Frontal cortex (tissue), 3 donors: ENCODE measurements at regions not wholly inside any gene's neighbourhood (a gene's known extent, or its start where the extent isn't known, plus 50 kb on each side); places are given as distances from the start of the nearest gene placed in this dataset.
"Not testable (repeated sequence)": the region's sequence is repeated elsewhere in the genome, so short reads cannot be mapped to it uniquely, and the experiment has no call there.

Experiments
- DNase-seq, 2 donors: peaks; one replicate each; pipeline ENCODE4 v3.0.0; 2012; ENCODE audit warnings: low spot score in 2 of 2
- FAIRE-seq: peaks from 2 replicates; lab custom pipeline; 2012; peaks lifted over from hg19 to GRCh38; lab: Jason Lieb, UNC
- donor health status: control.
- donor health status: control.
- donor health status: control.

DNA sequence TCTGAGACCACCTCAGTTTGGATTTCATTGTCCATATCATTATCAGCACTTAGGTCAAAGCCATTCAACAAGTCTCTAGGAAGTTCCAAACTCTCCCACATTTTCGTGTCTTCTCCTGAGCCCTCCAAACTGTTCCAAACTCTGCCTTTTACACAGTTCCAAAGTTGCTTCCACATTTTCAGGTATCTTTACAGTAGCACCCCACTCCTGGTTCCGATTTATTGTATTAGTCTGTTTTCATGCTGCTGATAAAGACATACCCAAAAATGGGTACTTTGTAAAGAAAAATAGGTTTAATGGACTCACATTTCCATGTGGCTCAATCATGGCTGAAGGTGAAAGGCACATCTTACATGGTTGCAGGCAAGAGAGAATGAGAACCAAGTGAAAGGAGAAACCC is 646.4 kb upstream of the LRFN5 start:
- not testable (repeated sequence) for FAIRE-seq

DNA sequence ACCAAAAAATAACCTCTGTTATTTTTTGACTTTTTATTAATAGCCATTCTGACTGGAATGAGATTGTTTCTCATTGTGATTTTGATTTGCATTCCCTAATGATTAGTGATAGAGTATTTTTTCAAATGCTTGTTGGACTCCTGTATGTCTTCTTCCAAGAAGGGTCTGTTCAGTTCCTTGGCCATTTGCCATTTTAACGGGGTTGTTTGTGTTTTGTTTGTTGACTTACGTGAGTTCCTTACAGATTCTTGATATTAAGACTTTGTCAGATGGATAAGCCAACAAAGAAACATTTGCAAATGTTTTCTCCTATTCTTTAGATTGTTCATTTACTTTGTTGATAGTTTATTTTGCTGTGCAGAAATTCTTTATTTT is 651.6 kb upstream of the LRFN5 start:
- FAIRE-seq (no peak), DNase-seq (no peak)

More for the DNA sequence above, 646.4 kb upstream of the LRFN5 start:
- DNase-seq, result not testable (repeated sequence)

DNA sequence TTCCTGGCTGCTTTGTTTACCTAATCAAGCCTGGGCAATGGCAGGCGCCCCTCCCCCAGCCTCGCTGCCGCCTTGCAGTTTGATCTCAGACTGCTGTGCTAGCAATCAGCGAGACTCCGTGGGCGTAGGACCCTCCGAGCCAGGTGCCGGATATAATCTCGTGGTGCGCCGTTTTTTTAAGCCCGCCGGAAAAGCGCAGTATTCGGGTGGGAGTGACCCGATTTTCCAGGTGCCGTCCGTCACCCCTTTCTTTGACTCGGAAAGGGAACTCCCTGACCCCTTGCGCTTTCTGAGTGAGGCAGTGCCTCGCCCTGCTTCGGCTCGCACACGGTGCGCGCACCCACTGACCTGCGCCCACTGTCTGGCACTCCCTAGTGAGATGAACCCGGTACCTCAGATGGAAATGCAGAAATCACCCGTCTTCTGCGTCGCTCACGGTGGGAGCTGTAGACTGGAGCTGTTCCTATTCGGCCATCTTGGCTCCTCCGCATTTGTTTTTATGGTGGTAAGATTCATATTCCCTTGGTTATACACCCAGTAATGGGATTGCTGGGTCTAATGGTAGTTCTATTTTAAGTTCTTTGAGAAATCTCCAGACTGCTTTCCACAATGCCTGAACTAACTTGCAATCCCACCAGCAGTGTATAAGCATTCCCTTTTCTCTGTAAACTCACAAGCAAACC is 652.1 kb upstream of the LRFN5 start:
- not testable (repeated sequence) for FAIRE-seq, DNase-seq

DNA sequence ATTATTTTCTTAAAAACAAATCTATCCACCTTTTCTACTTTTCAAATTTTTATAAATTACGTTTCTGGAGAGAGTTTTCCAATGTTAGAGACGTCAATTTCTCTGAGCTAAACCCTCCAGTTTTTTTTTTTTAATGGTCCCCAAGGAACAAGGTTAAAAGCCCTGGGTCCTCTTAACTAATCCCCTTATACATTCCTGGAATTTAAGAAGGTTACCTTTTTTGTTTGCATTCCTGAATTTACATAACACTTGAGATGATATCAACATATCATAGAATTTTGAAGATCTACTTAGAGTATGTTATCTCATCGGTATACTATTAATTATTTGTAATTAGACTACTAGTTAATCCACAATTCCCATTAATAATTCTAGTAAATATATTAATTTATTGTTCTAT is 662.2 kb upstream of the LRFN5 start:
- DNase-seq, result no peak

DNA sequence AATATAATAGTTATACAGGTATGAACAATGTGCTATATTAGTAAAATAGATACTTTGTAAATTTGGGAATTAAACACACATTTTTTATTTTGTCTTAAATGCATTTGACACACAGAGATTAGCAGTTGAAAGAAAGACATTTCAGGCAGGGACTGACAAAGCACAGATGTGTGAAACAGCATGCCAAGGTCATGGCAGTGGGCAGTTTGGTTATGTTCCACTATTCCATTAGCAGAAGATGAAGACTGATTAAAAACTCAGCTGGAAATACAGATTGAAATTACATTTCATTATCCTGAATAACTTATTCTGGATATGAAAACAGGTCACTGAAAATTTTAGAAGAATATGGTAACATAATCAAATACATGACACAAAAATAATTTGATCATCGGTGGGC is 669.8 kb upstream of the LRFN5 start:
- DNase-seq (no peak), FAIRE-seq (no peak)

More for the DNA sequence above, 662.2 kb upstream of the LRFN5 start:
- no peak for FAIRE-seq

DNA sequence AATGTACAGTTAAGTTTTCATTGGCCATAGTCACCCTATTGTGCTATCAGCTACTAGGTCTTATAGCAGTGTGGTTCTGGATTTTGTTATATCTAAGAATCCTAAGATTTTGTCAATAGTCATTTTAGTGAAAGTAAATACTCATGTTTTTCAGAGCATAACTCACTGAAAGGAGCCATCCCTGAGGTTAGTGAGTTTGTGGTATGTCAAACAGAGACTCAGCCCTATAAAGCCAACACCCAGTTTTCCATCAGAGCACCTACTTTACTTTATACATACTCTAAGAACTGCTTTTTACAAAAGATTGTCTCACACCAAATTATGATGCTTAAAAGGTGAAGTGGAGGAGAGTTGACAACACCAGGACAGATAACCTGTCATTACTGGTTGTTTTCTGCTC is 686.3 kb upstream of the LRFN5 start:
- FAIRE-seq (no peak), DNase-seq (no peak)

DNA sequence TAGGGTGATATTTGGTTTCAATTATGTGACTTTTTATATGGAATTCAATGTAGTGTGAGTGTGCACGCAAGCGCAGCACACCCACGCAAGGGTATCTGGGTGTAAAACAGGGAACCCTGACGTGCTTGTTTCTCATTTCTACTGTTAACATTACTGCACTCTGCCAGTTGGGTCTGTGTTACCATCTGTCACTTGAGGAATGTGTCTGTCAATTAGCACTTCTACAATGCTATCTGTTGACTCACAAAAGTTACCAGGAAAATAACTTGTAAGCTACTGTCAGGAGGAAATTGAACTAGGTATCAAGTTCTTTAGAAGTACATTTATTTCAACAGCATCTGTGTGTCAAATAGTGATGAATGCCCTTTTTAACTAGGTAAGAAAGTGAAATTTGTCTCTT is 695.5 kb upstream of the LRFN5 start:
- no peak for DNase-seq
- no peak for FAIRE-seq

DNA sequence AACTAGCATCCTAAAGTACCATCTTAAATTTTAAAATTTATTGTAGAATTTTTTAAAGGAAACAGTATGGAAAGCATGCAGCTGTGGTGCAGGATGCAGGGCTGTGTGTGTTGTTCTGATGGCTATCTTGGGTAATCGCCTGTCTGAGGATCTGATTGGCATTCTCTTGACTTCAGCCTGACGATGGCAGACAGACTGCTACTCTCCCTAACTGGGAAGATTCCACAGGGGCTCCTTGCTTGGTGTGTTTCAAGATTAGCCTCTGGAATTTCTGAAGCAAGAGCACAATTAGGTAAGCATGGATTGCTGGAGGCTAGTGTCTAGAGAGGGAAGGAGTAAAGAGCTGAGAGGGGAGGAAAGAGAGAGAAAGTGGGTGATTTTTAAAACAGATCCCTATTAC is 696.8 kb upstream of the LRFN5 start:
- no peak for DNase-seq
- FAIRE-seq, result no peak

DNA sequence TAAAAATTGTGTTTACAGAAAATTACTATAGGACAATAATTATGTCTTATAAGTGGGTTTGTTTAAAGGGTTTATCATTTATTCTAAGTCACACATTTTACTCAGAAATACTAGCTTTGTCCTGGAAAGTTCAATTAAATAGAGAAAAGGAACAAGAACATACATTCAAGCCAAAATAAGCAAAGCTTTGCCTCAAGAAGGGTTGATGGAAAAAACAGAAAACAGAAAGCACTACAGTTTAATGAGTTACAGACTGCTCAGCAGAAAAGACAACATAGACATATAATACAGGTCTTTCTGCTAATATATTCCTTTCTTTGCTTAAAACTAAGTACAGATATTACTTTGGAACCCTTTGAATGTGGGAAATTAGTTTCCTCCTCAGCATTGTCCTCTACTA is 703.0 kb upstream of the LRFN5 start:
- FAIRE-seq, result no peak
- DNase-seq, result no peak

DNA sequence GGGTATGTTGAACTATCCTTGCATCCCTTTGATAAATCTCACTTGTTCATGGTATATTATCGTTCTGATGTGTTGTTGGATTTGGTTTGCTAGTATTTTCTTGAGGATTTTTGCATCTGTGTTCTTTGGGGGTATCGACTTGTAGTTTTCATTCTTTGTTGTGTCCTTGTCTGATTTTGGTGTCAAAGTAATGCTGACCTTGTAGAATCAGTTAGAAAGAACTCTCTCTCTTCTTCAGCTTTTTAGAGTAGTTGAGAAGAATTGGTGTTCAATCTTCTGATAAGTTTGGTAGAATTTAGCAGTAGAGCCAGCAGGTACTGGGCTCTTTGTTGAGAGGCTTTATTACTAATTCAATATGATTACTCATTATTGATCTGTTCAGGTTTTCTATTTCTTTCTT is 707.2 kb upstream of the LRFN5 start:
- DNase-seq (no peak), FAIRE-seq (no peak)

DNA sequence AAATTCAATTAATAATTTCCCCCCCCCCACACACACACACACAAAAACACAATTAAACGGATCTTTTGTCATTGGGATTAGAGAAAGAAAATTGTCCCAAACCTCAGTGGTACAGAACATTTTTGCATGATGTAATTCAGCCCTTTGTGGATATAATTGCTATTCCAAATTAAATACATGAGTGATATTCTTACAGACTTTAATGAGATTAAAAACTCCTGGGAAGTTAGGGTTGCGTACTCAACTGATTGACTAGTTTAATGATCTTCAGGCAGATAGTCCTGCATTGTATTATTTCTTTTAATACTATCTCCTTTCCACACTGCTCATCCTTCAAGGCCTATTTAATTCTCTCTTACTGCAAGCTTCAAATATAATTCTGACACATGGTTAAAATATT is 711.8 kb upstream of the LRFN5 start:
- DNase-seq, result no peak
- FAIRE-seq, result no peak

DNA sequence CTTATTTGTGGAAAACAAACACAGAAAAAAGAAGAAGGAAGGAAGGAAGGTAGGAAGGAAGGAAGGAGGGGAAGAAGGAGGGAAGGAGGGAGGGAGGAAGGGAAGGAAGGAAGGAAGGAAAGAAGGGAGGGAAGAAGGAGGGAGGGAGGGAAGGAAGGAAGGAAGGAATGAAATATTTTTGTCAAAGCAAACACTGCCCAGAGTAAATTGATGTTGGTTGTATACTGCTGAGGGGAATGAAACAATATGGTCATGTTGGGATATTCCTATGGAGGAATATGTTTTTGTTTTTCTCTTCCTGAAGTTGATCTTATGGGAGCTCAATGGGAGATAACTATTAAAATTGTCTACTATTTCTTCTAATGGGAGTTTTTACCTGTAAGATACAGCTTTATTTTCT is 717.5 kb upstream of the LRFN5 start:
- no peak for FAIRE-seq

DNA sequence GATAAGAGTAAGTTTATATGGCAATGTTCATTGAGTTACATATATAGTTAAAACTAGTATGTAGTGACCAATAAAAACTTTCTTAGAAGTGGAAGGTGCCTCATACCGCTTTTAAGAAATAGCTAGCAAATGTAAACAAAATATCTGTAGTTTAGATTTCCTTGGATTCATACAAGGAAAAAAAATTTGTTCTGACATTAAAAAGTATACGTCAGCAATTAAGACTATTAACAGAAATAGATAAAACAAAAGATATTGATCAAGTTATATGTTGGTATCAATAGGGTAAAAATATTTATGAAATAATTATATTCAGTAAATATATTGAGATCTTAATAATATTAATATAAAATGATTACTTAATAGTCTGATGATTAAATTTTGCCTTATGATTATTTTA is 718.8 kb upstream of the LRFN5 start:
- DNase-seq, result no peak
- peak; percentile 89 for FAIRE-seq

More for the DNA sequence above, 717.5 kb upstream of the LRFN5 start:
- no peak for DNase-seq

DNA sequence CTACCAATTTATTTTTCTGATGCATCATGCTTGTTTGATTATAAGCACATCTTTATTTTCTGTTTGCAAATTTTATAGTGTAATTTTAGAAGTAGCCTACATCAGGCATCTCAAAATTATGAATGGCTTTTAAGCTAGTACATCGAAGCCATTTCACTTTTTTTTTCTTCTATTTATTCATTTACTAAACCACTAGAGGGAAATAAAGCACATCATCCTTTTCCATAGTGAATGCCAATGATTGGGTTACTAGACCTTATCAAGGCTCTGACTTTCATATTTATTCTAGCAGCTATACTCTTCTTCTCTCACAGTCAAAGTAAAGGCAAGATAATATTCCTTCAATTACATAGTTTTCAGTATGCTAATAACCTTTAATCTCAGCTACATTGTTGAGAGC is 736.4 kb upstream of the LRFN5 start:
- DNase-seq (no peak), FAIRE-seq (no peak)

DNA sequence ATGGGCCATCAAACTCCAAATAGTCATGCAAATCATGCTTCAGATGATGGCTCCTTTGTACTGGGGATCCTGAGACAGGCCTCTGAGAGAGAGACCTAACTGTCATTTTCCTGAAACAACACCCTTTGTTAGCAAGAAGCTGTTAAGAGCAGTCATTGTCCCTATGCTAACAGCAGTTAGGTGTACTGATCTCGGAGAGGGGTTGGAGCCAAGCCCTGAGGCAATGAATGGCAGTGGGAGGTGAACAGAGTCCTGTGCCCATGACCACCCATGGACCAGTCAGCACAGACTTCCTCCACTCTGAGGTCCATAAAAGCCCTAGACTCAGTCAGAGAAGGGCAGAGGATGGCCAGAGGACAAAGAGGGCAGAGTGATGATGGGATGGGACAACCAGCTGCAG is 747.6 kb upstream of the LRFN5 start:
- no peak for FAIRE-seq
- no peak for DNase-seq

DNA sequence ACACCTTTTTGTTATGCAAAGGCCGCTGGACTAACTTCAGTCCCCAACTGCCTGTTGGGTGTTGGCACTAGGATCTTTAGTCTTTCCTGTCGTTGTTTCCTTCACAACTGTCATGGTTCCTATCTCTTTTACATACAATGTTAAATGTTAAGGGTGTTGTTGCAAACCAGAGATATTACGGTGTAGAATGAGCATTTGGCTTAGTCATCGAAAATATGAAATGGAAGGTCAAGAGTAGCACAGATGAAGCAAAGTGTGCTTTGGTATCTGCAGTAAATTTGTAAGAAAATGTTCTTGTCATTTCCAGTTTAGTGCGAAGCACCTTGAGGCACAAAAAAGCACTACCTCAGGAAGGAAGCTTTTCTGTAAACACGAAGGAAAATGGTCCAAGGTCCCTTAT is 751.3 kb upstream of the LRFN5 start:
- DNase-seq (no peak), FAIRE-seq (no peak)

DNA sequence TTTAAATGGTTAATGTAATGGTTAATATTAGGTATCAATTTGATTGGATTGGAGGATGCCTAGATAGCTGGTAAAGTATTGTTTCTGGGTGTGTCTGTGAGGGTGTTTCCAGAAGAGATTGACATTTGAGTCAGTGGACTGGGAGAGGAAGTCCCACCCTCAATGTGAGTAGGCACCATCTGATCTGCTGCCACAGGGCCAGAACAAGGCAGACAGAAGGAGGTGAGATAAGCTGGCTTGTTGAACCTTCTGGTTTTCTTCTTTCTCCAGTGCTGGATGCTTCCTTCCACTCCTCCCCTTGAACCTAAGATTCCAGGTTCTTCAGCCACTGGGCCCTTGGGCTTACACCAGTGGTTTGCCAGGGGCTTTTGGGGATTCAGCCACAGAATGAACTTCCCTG is 756.5 kb upstream of the LRFN5 start:
- FAIRE-seq (no peak), DNase-seq (no peak)

DNA sequence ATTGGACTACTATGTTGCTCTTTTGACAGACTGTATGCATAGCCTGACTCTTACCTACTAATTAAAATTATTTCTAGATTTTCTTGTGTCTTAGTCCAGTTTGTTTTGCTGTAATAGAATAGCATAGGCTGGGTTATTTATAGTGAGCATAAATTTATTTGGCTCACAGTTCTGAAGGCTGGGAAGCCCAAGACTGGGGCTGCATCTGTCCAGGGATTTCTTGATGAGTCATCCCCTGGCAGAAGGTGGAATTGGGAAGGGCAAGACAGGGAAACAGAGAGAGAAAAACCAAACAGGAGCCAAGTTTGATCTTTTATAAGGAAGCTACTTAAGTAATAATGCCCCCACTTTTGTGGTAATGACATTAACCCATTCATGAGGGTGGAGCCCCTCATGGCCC is 759.2 kb upstream of the LRFN5 start:
- DNase-seq (no peak), FAIRE-seq (no peak)

DNA sequence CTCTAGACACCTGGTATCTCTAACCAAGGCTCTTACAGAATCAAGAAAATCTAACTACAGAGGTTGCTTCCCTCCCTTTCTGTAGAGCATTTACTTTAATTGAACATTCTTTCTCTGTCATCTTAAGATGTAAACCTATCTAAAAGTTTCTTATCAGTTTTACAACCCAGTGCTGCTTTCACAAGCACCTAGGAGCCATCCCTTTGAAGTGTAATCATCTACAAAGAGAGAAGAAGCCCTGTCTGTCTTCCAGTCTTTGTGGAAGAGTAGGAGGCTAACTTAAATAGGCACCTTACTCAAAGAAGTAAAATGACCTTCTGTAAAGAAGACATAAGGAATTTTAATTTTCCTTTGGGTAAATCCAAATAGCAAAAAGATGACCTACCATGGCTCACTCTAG is 763.9 kb upstream of the LRFN5 start:
- FAIRE-seq, result no peak
- no peak for DNase-seq

DNA sequence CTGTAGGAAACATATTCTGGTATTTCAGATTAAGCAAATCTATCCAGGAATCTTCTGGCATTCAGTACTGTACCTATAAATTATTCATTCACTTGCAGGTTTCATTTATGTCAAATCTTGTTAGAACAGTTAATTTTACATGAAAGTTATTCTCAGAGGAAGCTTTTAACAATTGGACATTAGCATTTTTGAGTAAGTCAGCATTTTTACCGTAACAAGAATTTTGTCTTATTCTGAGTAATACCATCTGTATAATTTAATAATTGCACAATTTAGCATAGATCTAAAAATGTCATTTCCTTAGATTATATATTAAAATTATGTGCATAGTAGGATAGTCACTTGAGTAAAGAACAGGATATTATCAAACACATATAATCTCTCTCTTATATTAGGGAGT is 764.8 kb upstream of the LRFN5 start:
- FAIRE-seq (no peak), DNase-seq (no peak)

DNA sequence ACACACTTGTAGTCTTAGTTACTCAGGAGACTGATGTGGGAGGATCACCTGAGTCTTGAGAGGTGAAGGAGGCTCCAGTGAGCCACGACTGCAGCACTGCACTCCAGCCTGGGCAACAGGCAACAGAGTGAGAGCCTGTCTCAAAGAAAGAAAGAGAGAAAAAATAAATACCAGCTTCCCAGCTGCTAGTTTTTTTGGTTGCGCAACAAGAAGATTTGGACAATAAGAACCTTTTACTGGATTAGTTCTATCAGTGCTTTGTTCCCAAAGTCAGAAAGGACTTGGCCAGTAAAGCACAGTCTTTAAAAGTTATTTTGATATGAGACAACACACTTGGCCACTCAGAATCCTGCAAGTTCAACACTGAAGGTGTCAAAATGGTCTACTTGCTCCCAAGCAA is 768.1 kb upstream of the LRFN5 start:
- no peak for FAIRE-seq
- no peak for DNase-seq

DNA sequence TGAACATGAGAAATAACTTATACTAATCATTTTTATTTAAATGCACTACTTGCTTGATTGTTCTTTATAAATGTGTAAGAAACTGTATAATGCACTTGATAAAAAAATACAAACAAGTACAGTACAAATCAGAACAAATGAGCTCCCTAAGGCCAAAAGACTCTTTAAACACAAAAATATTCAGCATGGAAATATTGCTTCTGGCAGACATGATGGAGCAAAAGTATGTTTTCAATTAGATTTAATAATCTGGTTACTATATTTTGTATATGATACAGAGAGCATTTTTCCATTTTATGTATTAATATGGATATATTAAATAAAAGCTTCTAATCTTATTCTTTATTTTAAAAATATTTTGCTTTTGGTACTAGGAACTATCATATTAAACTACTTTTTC is 800.2 kb upstream of the LRFN5 start:
- DNase-seq (no peak), FAIRE-seq (no peak)

DNA sequence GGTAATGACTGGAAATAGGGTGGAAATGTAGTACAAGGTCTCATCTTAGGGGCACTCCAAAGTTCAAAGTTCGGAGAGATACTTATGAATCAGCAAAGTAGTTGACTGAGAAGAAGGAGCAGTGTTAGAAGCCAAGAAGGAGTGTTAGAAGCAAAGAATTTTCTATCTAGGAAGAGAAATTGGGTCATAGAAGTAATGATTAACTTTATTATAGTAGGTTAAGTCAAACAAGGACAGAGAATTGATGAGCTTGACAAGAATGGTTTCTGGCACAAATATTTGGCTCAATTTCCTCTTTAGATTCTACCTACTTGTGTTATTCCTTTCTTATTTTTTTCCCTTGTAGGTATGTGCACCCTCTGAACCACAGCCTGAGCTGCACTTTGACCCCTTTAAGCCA is 810.5 kb upstream of the LRFN5 start:
- no peak for DNase-seq
- FAIRE-seq, result no peak
